Choroid plexus epithelial cell (primary cell): ENCODE measurements at regions not wholly inside any gene's neighbourhood (a gene's known extent, or its start where the extent isn't known, plus 50 kb on each side); places are given as distances from the start of the nearest gene placed in this dataset.

Source experiments
- DNase-seq: peaks from one replicate; pipeline ENCODE4 v3.0.0-alpha.2; 2010; ENCODE audit warnings: low read depth
- H3K4me3 ChIP-seq: 2 replicates; pipeline ENCODE4 v1.5.1; 2011; ENCODE audit warnings: low read depth, mild to moderate bottlenecking, control low read depth, low read length, moderate library complexity
- CTCF ChIP-seq: conservative IDR thresholded peaks from 2 replicates; pipeline ENCODE4 v1.5.1; 2011; ENCODE audit warnings: low read depth, mild to moderate bottlenecking, control low read depth, inconsistent platforms, low read length, moderate library complexity

GRCh38 chr4:141375855-141376254 lies 155.2 kb downstream of the ZNF330 start:
- peak; percentile 62 for TF ChIP-seq CTCF
- no peak overlapping the region for H3K4me3 ChIP-seq
- peak; percentile 79 for DNase-seq

- no peak for TF ChIP-seq CTCF
- DNase-seq: no peak
Measured at GRCh38 chr4:141376769-141377168, 156.1 kb downstream of the ZNF330 start.

GRCh38 chr4:141387299-141387698 lies 166.6 kb downstream of the ZNF330 start:
- DNase-seq: no peak
- no peak for TF ChIP-seq CTCF
- H3K4me3 ChIP-seq: no peak overlapping the region

More at GRCh38 chr4:141376769-141377168, 156.1 kb downstream of the ZNF330 start:
- H3K4me3 ChIP-seq: no peak overlapping the region

GRCh38 chr4:141388481-141388880 lies 167.8 kb downstream of the ZNF330 start:
- no peak for TF ChIP-seq CTCF
- peak; percentile 79 for DNase-seq
- H3K4me3 ChIP-seq: no peak overlapping the region

GRCh38 chr4:141389649-141390048 lies 169.0 kb downstream of the ZNF330 start:
- no peak overlapping the region for H3K4me3 ChIP-seq
- TF ChIP-seq CTCF: no peak
- DNase-seq: no peak

- TF ChIP-seq CTCF: no peak
- no peak for DNase-seq
- no peak overlapping the region for H3K4me3 ChIP-seq
Measured at GRCh38 chr4:141390571-141390970, 169.9 kb downstream of the ZNF330 start.

- H3K4me3 ChIP-seq: no peak overlapping the region
- no peak for DNase-seq
- TF ChIP-seq CTCF: no peak
Measured at GRCh38 chr4:141391293-141391692, 170.6 kb downstream of the ZNF330 start.
